Skeletal muscle tissue (tissue), 3 donors: ENCODE measurements at regions not wholly inside any gene's neighbourhood (a gene's known extent, or its start where the extent isn't known, plus 50 kb on each side); places are given as distances from the start of the nearest gene placed in this dataset.

Experiments used
- H3K27ac ChIP-seq: one replicate; pipeline ENCODE4 v1.7.0; 2013; ENCODE audit warnings: mild to moderate bottlenecking, low read depth, low read length, inconsistent platforms
- H3K27me3 ChIP-seq, 3 donors: one replicate each; pipeline ENCODE4 v1.7.0; 2013; ENCODE audit warnings: low read length in 3 of 3; ENCODE audit not compliant: control insufficient read depth in 3 of 3, insufficient read depth in 3 of 3
- H3K36me3 ChIP-seq, 3 donors: one replicate each; pipeline ENCODE4 v1.7.0; 2013; ENCODE audit warnings: low read length in 3 of 3; ENCODE audit not compliant: control insufficient read depth in 3 of 3, insufficient read depth in 3 of 3
- H3K4me1 ChIP-seq, 3 donors: one replicate each; pipeline ENCODE4 v1.7.0; 2013; ENCODE audit warnings: low read length in 3 of 3, mild to moderate bottlenecking in 3 of 3; ENCODE audit not compliant: control insufficient read depth in 3 of 3, insufficient read depth in 3 of 3
- H3K4me3 ChIP-seq, 3 donors: one replicate each; pipeline ENCODE4 v1.7.0; 2013; ENCODE audit warnings: low read length in 3 of 3
- H3K9ac ChIP-seq, 3 donors: one replicate each; pipeline ENCODE4 v1.7.0; 2013; ENCODE audit warnings: low read length in 3 of 3, mild to moderate bottlenecking in 3 of 3, moderate library complexity in 2 of 3, low read depth in 1 of 3
- H3K9me3 ChIP-seq, 3 donors: one replicate each; pipeline ENCODE4 v1.7.0; 2013; ENCODE audit warnings: low read length in 3 of 3; ENCODE audit not compliant: control insufficient read depth in 3 of 3
- donor health status: Osteomylitis.

DNA sequence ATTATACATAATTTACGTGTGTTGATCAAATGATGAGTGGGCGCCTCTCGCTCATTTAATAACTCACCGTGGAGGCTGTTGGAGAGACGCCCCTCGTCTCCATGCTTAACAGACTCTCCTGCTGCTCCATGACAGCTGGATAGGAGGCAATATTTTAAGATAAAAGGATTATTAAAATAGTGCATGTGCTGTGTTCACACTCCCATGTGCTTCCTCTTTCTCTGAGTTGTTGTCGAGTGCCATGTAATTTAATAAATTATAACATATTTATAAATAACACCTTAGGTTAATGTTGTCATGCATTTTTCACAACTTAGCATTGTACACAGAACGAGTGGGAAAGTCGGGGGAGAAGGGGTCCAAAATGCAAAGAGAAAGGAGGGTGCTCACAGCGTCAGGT is 161.4 kb upstream of the TSHZ3 start:
- Histone ChIP-seq H3K9ac (no peak overlapping the region), H3K4me3 (no peak overlapping the region), H3K4me1 (no peaks in the 10 kb centered on the region), H3K27ac (no peak overlapping the region), H3K27me3 (peaks cover 0 to 4% (median 0%) of the 10 kb centered on the region in 3 donors), H3K36me3 (no peaks in the 10 kb centered on the region), H3K9me3 (no peaks in the 10 kb centered on the region)

DNA sequence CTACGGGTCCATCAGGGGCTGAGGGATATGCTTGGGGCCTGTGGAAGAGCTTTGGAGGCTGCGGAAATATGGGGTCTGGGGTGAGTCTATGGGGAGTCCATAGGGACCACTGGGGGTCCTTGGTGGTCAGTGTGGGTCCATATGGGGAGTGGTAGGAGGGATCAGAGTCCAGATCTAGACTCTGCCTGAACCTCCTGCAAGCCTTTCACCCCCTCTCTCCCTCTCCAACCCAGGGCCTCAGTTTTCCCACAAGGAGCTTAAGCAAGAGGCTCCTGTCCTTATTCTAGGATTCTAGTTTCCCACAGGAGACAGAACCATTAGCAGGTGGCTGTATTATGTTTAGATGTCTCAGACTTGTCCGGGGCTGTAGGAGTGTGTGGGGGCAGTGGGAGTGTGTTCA is 161.9 kb upstream of the TSHZ3 start:
- Histone ChIP-seq H3K27me3 (peaks cover 0 to 4% (median 0%) of the 10 kb centered on the region in 3 donors), H3K9ac (no peak overlapping the region), H3K4me1 (no peaks in the 10 kb centered on the region), H3K4me3 (no peak overlapping the region), H3K36me3 (no peaks in the 10 kb centered on the region), H3K9me3 (no peaks in the 10 kb centered on the region), H3K27ac (no peak overlapping the region)

DNA sequence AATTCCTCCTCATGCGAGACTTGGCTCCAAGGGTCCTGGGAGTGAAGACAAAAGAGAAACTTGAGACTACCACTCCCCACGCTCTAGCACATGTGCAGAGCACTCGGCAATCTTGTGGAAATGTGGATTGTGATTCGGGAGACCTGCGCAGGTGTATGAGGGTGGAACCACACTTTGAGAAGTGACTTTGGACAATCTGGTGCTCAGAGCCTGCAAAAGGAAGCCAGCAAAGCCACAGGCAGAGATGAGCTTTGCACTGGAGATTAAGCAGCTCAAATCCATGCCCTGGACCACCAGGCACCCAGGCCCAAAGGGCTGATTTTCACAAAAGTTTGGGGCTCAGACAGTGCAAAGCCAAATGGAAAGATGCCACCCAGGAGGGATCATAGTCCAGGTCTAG is 162.5 kb upstream of the TSHZ3 start:
- H3K27ac ChIP-seq = no peak overlapping the region
- H3K4me3 ChIP-seq = no peak overlapping the region
- no peaks in the 10 kb centered on the region for H3K36me3 ChIP-seq
- no peaks in the 10 kb centered on the region for H3K9me3 ChIP-seq
- no peaks in the 10 kb centered on the region for H3K4me1 ChIP-seq
- H3K9ac ChIP-seq = no peak overlapping the region
- H3K27me3 ChIP-seq = peaks cover 0 to 4% (median 2%) of the 10 kb centered on the region in 3 donors

DNA sequence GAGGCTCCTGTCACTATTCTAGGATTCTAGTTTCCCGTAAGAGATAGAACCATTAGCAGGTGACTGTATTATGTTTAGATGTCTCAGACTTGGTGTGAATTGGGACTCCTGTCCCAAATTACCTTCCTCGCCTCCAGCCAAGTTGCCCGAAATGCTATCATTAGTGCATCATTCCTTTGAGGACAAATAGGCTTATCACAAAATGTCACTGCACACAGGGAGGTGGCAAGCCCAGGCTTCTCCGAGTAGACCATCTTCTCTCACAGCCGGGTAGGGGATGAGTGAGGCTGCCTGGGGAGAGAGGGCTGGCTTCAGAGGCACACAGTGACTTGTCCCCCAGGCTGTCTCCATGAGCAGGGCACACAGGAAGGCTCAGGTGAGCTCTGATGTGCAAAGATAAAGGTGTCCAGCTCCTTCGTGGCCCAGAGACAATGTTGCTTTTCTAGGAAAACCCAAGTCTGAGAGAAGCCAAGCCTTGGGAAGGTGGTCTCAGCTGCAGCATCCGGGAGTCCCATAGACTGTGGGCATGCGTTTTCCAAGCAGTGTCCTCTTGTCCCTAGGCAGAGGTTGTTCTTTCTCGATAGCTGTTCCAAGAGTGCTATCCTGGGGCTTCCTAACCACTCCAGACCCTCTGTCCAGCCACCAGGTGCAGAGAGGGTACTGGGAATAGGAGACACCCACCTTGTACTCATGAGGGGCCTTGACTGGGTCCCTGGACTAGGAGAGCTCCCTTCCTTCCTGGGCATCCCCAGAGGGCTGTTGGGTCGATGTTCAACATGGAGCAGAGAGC is 163.1 kb upstream of the TSHZ3 start:
- H3K27ac ChIP-seq = no peak overlapping the region
- H3K27me3 ChIP-seq = peaks cover 0 to 4% (median 2%) of the 10 kb centered on the region in 3 donors
- H3K9ac ChIP-seq = no peak overlapping the region
- H3K36me3 ChIP-seq = no peaks in the 10 kb centered on the region
- H3K4me3 ChIP-seq = no peak overlapping the region
- no peaks in the 10 kb centered on the region for H3K4me1 ChIP-seq
- no peaks in the 10 kb centered on the region for H3K9me3 ChIP-seq

DNA sequence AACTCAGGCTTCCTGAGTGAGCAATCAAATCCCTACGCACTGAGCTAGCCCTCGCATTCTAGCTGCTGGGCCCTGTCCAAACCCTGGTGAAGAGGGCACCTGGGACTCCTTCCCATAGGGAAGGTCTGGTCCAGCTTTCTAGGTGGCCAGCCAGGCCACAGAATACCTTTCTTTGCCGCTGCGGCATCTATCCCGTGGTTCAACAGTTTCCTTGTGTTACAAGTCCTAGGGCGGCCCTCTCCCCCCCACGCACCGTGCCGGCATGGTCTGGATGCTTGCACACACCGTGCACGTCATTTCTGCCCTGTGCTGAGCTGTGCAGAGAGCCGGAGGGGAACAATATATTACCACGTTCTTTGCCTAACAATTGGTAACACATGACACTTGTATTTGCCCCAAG is 164.6 kb upstream of the TSHZ3 start:
- peaks cover 0 to 2% (median 0%) of the 10 kb centered on the region in 3 donors for H3K4me1 ChIP-seq
- H3K9ac ChIP-seq = no peak overlapping the region
- no peaks in the 10 kb centered on the region for H3K36me3 ChIP-seq
- H3K9me3 ChIP-seq = no peaks in the 10 kb centered on the region
- no peak overlapping the region for H3K27ac ChIP-seq
- H3K27me3 ChIP-seq = peaks cover 0 to 4% (median 2%) of the 10 kb centered on the region in 3 donors
- H3K4me3 ChIP-seq = no peak overlapping the region

DNA sequence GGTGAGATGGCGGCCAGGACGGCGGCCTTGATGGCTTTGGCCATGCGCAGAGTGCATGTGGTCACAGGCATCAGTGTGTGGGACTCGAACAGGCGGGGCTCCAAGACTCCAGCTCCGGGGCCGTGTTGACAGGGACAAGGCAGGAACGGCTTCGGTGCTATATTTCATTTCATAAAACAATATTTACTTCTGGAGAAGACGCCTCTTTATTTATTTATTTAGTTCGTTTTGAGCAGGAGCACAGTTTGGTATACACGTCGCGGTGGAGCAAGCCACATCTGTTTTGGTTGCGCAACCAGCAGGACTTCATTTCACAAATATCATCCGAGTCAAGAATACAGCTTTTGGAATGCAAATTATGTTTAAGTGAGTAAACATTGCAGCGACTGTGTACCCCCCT is 166.7 kb upstream of the TSHZ3 start:
- Histone ChIP-seq H3K9me3 (peaks cover 0 to 2% (median 0%) of the 10 kb centered on the region in 3 donors), H3K27ac (no peak overlapping the region), H3K36me3 (no peaks in the 10 kb centered on the region), H3K4me3 (no peak overlapping the region), H3K27me3 (peaks cover 0 to 4% (median 2%) of the 10 kb centered on the region in 3 donors), H3K9ac (no peak overlapping the region), H3K4me1 (peaks cover 0 to 2% (median 0%) of the 10 kb centered on the region in 3 donors)

DNA sequence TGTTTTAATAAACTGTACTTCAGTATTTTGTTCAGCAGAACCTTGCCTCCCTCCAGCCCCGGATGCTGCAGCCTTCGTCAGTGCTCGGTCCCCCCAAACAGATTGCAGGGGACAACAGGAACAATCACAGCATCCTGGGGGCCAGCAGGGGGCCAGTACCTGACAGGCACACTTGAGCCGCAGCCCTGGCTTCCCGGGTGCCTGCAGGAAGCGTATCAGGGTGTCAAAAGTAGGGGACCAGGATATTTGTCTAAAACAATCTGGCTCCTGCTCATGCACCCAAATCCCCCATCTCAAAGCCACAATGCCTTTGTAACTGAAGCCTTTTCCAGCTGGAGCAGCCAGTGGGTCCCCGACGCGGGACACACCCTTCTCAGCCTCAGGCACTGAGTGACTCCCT is 167.5 kb upstream of the TSHZ3 start:
- no peak overlapping the region for H3K4me3 ChIP-seq
- no peaks in the 10 kb centered on the region for H3K36me3 ChIP-seq
- H3K27me3 ChIP-seq = peaks cover 0 to 2% (median 0%) of the 10 kb centered on the region in 3 donors
- H3K9me3 ChIP-seq = peaks cover 0 to 2% (median 0%) of the 10 kb centered on the region in 3 donors
- peaks cover 0 to 2% (median 0%) of the 10 kb centered on the region in 3 donors for H3K4me1 ChIP-seq
- H3K27ac ChIP-seq = no peak overlapping the region
- H3K9ac ChIP-seq = no peak overlapping the region

DNA sequence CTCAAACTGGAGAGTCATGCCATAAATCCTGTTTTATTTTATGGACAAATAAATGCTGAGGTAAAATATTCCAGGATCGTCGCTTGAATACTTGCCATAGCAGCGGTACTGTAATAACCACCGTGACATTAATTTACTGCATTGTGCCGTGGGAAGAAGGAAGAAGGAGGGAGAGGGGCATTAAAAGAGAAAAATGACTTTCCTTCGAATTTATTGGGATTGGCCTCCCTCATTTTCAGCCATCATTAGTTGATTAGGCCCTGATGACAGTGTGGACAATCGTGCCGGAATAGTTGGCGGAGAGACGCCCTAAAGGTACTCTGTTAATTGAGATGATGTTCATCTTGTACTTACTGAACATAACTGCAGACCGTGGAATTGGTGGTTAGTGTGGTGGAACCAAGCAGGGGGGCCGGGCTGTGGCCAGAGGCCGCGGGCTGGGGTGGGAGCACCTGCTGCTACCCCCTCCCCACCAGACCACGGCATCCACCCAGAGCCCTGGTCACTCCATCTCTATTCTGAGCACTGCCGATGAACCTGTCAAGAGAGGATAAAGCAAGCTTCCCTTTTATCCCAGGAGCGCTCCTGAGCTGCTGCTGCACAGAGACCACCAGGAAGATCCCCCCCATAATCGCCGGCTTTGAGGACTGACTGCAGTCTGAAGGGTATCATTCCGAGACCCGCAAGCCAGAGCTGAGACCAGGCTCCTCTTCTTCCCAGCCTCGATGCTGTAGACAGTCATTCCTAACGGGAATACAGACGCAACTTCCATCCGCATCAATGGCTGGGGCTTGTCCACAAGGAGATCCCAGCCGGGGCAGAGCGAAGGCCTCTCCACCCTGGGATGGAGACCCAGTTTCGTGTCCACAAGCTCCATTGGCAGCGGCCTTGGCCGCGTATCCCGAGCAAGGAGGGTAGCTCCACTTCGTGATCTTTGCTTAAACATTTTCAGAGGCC is 168.3 kb upstream of the TSHZ3 start:
- Histone ChIP-seq H3K9ac (no peak overlapping the region), H3K27ac (no peak overlapping the region), H3K36me3 (no peaks in the 10 kb centered on the region), H3K9me3 (peaks cover 0 to 2% (median 0%) of the 10 kb centered on the region in 3 donors), H3K4me3 (no peak overlapping the region), H3K4me1 (peaks cover 0 to 2% (median 0%) of the 10 kb centered on the region in 3 donors), H3K27me3 (peaks cover 0 to 2% (median 0%) of the 10 kb centered on the region in 3 donors)

DNA sequence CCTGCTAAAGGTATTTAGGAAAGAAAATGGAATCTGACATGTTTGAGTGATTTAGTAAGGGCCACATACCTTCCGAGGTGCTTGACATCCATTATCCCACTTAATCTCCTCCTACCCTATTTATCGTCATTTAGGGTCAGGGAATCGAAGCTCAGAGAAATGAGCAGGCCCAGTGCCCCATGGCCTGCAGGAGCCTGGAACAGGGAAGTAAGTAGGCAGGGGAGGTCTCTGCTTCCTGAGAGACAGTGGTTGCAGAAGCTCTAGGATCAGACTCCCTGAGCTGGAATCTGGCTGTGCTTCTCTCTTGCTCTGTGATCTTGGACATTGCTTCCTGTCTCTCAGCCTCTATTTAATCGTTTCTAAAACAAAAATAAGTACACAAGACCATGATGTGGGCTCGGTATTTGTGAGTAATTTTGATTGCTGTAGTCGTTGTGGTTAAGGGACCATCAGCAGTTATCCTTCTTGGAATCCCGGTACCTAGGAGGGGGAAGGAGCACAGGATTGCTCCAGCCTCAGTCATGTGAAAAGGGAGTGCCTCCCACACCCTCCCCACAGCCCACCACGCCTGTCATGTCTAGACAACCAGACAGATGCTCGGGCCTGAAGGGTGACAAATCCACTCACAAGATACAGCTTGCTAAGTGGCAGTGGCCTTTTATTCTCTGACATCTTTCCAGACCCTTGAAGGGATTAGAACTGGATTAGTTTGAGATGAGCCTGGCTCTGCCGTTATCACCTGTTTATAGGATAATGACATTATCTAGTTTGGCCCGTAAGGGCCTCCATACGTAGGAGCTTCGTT is 169.2 kb upstream of the TSHZ3 start:
- H3K4me1 ChIP-seq = peaks cover 0 to 2% (median 0%) of the 10 kb centered on the region in 3 donors

More for the DNA sequence above, 169.2 kb upstream of the TSHZ3 start:
- no peak overlapping the region for H3K9ac ChIP-seq
- no peak overlapping the region for H3K4me3 ChIP-seq
- peaks cover 0 to 2% (median 0%) of the 10 kb centered on the region in 3 donors for H3K9me3 ChIP-seq
- peak overlapping the region; percentile 44 for H3K27ac ChIP-seq
- no peaks in the 10 kb centered on the region for H3K36me3 ChIP-seq
- peaks cover 0 to 2% (median 0%) of the 10 kb centered on the region in 3 donors for H3K27me3 ChIP-seq
